K562 (cell line): ENCODE measurements at regions not wholly inside any gene's neighbourhood (a gene's known extent, or its start where the extent isn't known, plus 50 kb on each side); places are given as distances from the start of the nearest gene placed in this dataset.

Experiments
- ATAC-seq: fragments of 200-7000 bp; cut with Tn5 transposase; 3 replicates; pipeline ENCODE4 v1.9.1; 2020; ENCODE audit warnings: moderate library complexity
- BruUV-seq: library from RNA; stranded (reverse); fragments of 400-500 nt; replicated peaks from 2 replicates; lab custom pipeline; 2021; lab: Mats Ljungman, UMichigan
- CTCF ChIA-PET: fragments of 300-600 bp; formaldehyde crosslinking; extraction: SDS; loops from one replicate; lab custom pipeline; 2021; ENCODE audit warnings: low intra/inter-chr PET ratio; lab: Yijun Ruan, JAX
- POLR2A ChIA-PET: fragments of 300-600, 350-650 bp; sonication (Branson Sonifier 250); formaldehyde crosslinking; extraction: SDS; loops from one replicate; lab custom pipeline; 2021; ENCODE audit warnings: antibody characterized with exemption, inconsistent platforms; lab: Yijun Ruan, JAX
- DNase-seq, 4 experiments: peaks; one replicate each; pipeline versions ENCODE4 v3.0.0 to v3.0.0-alpha.2; 2011 to 2018; ENCODE audit warnings: low spot score in 3 of 4, mixed read lengths in 3 of 4; ENCODE audit errors: extremely low read depth in 1 of 4
- FAIRE-seq: peaks from 2 replicates; lab custom pipeline; 2011; peaks lifted over from hg19 to GRCh38; lab: Jason Lieb, UNC
- H2AFZ ChIP-seq: 2 replicates; pipeline ENCODE4 v1.6.0; 2011; ENCODE audit warnings: low read depth, low read length, control low read depth, inconsistent platforms
- H3K27ac ChIP-seq: fragments of 200-600 bp; 3 replicates; pipeline ENCODE4 v1.8.0; 2011; ENCODE audit warnings: low read depth, mild to moderate bottlenecking, control low read depth, inconsistent platforms, low read length, moderate library complexity, mixed read lengths; ENCODE audit errors: extremely low read depth
- H3K27me3 ChIP-seq, 2 experiments: fragments of 300-600 bp in 1 of 2; 2 replicates in 1 of 2; 3 replicates in 1 of 2; pipeline versions ENCODE4 v1.6.0 to v1.8.0; 2011; ENCODE audit warnings: inconsistent platforms in 2 of 2, low read length in 2 of 2, mild to moderate bottlenecking in 1 of 2, mixed read lengths in 1 of 2, moderate library complexity in 1 of 2; ENCODE audit not compliant: control insufficient read depth in 2 of 2, insufficient read depth in 2 of 2
- H3K36me3 ChIP-seq: fragments of 300-600 bp; 3 replicates; pipeline ENCODE4 v1.8.0; 2011; ENCODE audit warnings: mild to moderate bottlenecking, low read length, inconsistent platforms; ENCODE audit not compliant: control insufficient read depth, insufficient read depth
- H3K4me1 ChIP-seq, 2 experiments: fragments of 200-600 bp in 1 of 2; replicated peaks in 1 of 2; 2 replicates in 1 of 2; 3 replicates in 1 of 2; pipeline versions ENCODE4 v1.5.1 to v1.8.0; 2011; ENCODE audit warnings: inconsistent platforms in 2 of 2, low read length in 2 of 2, mild to moderate bottlenecking in 1 of 2, mixed read lengths in 1 of 2, moderate library complexity in 1 of 2; ENCODE audit not compliant: control insufficient read depth in 2 of 2, insufficient read depth in 2 of 2
- H3K4me2 ChIP-seq: 2 replicates; pipeline ENCODE4 v1.6.1; 2011; ENCODE audit warnings: low read length, control low read depth, inconsistent platforms, mixed read lengths; ENCODE audit not compliant: insufficient read depth
- H3K4me3 ChIP-seq: fragments of 200-600 bp; sonication (generic), shearing (Covaris generic); 2 replicates; pipeline ENCODE4 v1.5.1; 2016; ENCODE audit warnings: control low read depth, inconsistent platforms
- H3K79me2 ChIP-seq: fragments of 200-600 bp; 3 replicates; pipeline ENCODE4 v1.8.0; 2011; ENCODE audit warnings: low read length, inconsistent platforms; ENCODE audit not compliant: control insufficient read depth, insufficient read depth
- H3K9ac ChIP-seq, 2 experiments: 2 replicates each; pipeline versions ENCODE4 v1.6.0 to v1.6.1; 2011; ENCODE audit warnings: low read depth in 2 of 2, low read length in 2 of 2, control low read depth in 1 of 2, inconsistent platforms in 1 of 2, mild to moderate bottlenecking in 1 of 2, mixed read lengths in 1 of 2; ENCODE audit not compliant: insufficient read depth in 1 of 2
- H3K9me1 ChIP-seq: one replicate; pipeline ENCODE4 v1.6.0; 2011; ENCODE audit warnings: inconsistent platforms, mild to moderate bottlenecking, low read length, moderate library complexity; ENCODE audit not compliant: control insufficient read depth, insufficient read depth
- H3K9me3 ChIP-seq: replicated peaks from 2 replicates; pipeline ENCODE4 v1.5.1; 2011; ENCODE audit warnings: low read depth, low read length, inconsistent platforms; ENCODE audit not compliant: control insufficient read depth, insufficient read depth
- H4K20me1 ChIP-seq: replicated peaks from 2 replicates; pipeline ENCODE4 v1.6.1; 2011; ENCODE audit warnings: low read length, inconsistent platforms, mixed read lengths; ENCODE audit not compliant: control insufficient read depth, insufficient read depth
- CBFB ChIP-seq: sonication (generic); formaldehyde crosslinking; IDR thresholded peaks from 2 replicates; pipeline ENCODE4 v1.4.0; 2020; ENCODE audit warnings: mild to moderate bottlenecking, missing genetic modification reagents
- ELF2 ChIP-seq: fragments of 250-450 bp; sonication (Bioruptor Pico); IDR thresholded peaks from 2 replicates; pipeline ENCODE4 v1.5.0; 2021; ENCODE audit warnings: mild to moderate bottlenecking
- KLF1 ChIP-seq: fragments of 450-650 bp; IDR thresholded peaks from 2 replicates; pipeline ENCODE4 v1.6.1; 2016; ENCODE audit warnings: missing genetic modification characterization, missing compliant biosample characterization
- MAFK ChIP-seq: IDR thresholded peaks from 2 replicates; pipeline ENCODE4 v1.6.1; 2011; ENCODE audit warnings: low read length, improper control_type of control experiment
- MEF2D ChIP-seq: conservative IDR thresholded peaks from 2 replicates; pipeline ENCODE4 v1.6.1; 2016; ENCODE audit warnings: low read depth, missing genetic modification characterization, missing compliant biosample characterization
- NFIX ChIP-seq: fragments of 250-450 bp; sonication (Bioruptor Pico); IDR thresholded peaks from 2 replicates; pipeline ENCODE4 v1.4.0; 2020; ENCODE audit warnings: low read depth, mild to moderate bottlenecking, moderate library complexity
- SRF ChIP-seq, 2 experiments: fragments of 250-450, 450-650 bp in 1 of 2; sonication (Bioruptor Pico) in 1 of 2; sonication (generic) in 1 of 2; formaldehyde crosslinking; IDR thresholded peaks; 2 replicates each; pipeline versions ENCODE4 v1.5.0 to v1.5.1; 2020 to 2022; ENCODE audit warnings: mild to moderate bottlenecking in 1 of 2, missing genetic modification reagents in 1 of 2
- ZBTB40 ChIP-seq, 2 experiments: fragments of 450-650 bp in 1 of 2; sonication (generic) in 1 of 2; formaldehyde crosslinking in 1 of 2; IDR thresholded peaks; 2 replicates each; pipeline versions ENCODE4 v1.7.1 to v1.9.0; 2016 to 2022; ENCODE audit warnings: inconsistent platforms in 1 of 2, mild to moderate bottlenecking in 1 of 2, missing genetic modification reagents in 1 of 2
- WGBS: fragments of 100-300 bp; shearing (Covaris generic); methylation state at CpG from one replicate; pipeline ENCODE4 v1.1.6; 2016; ENCODE audit warnings: low coverage, mixed read lengths; ENCODE audit not compliant: insufficient coverage; ENCODE audit errors: missing lambda C conversion rate; 5-methylcytosine and 5-hydroxymethylcytosine counted together
- in situ Hi-C: fragments of 300-500 bp; cut with MboI; formaldehyde crosslinking; loops from 4 replicates; pipeline ENCODE4 v1.15.0; 2018; ENCODE audit warnings: inconsistent platforms, mixed read lengths
- intact Hi-C: fragments of 100-400 bp; cut with micrococcal nuclease; formaldehyde crosslinking; loops from 2 replicates; pipeline ENCODE4 v1.14.2; 2022

- Histone ChIP-seq H3K4me1 (no peaks in the 10 kb centered on the region), H3K27ac (no peak overlapping the region), H3K4me2 (no peak overlapping the region), H3K36me3 (no peaks in the 10 kb centered on the region), H3K9me1 (no peaks in the 10 kb centered on the region), H3K27me3 (no peaks in the 10 kb centered on the region), H3K4me3 (no peak overlapping the region), H2AFZ (no peak overlapping the region), H3K79me2 (no peaks in the 10 kb centered on the region), H3K9me3 (no peaks in the 10 kb centered on the region), H4K20me1 (no peaks in the 10 kb centered on the region), H3K9ac (no peak overlapping the region)
- ChIA-PET CTCF (no interaction called here), POLR2A (no interaction called here)
- intact Hi-C loops (no loop called here), in situ Hi-C loops (no loop called here)
- 0% methylated on average over 4 of the region's 4 CpGs for WGBS
- ATAC-seq (no peak), FAIRE-seq (no peak), DNase-seq (no peak)
- no TSS peak for BruUV-seq
- TF ChIP-seq MAFK = no peak
- TF ChIP-seq NFIX (CRISPR knock-in tag) = no peak
- TF ChIP-seq MEF2D = no peak
- no peak for TF ChIP-seq CBFB
These were observed 970.3 kb downstream of the BCL11B start for GRCh38 chr14:98301681-98302080.

- WGBS = 0% methylated on average over 3 of the region's 3 CpGs
- H3K9me3 ChIP-seq = no peaks in the 10 kb centered on the region
- no peaks in the 10 kb centered on the region for H3K79me2 ChIP-seq
- no peaks in the 10 kb centered on the region for H4K20me1 ChIP-seq
- DNase-seq = no peak
- no peak overlapping the region for H2AFZ ChIP-seq
- ChIA-PET POLR2A (no interaction called here), CTCF (no interaction called here)
- no peak overlapping the region for H3K4me2 ChIP-seq
- no peak for FAIRE-seq
- in situ Hi-C loops = no loop called here
- no peaks in the 10 kb centered on the region for H3K27me3 ChIP-seq
- ATAC-seq = no peak
- BruUV-seq = no TSS peak
- no peak overlapping the region for H3K9ac ChIP-seq
- H3K4me1 ChIP-seq = no peaks in the 10 kb centered on the region
- no peaks in the 10 kb centered on the region for H3K9me1 ChIP-seq
- intact Hi-C loops = no loop called here
- no peak overlapping the region for H3K4me3 ChIP-seq
- no peak overlapping the region for H3K27ac ChIP-seq
- no peaks in the 10 kb centered on the region for H3K36me3 ChIP-seq
- TF ChIP-seq KLF1 (tag) (no peak), ZBTB40 (IDR thresholded peaks at IDR 0.05) (no peak), ZBTB40 (CRISPR knock-in tag; IDR thresholded peaks at IDR 0.05) (no peak), ELF2 (no peak), SRF (CRISPR knock-in tag; IDR thresholded peaks at IDR 0.05) (no peak)
These were observed 967.4 kb downstream of the BCL11B start for GRCh38 chr14:98304574-98304973.
